HepG2 (cell line): ENCODE measurements at regions not wholly inside any gene's neighbourhood (a gene's known extent, or its start where the extent isn't known, plus 50 kb on each side); places are given as distances from the start of the nearest gene placed in this dataset.

Experiments used
- ATAC-seq: fragments of 200-7000 bp; cut with Tn5 transposase; 3 replicates; pipeline ENCODE4 v1.9.1; 2020; ENCODE audit warnings: mild to moderate bottlenecking, moderate library complexity
- BruUV-seq: library from RNA; stranded (reverse); fragments of 400-500 nt; replicated peaks from 2 replicates; lab custom pipeline; 2021; lab: Mats Ljungman, UMichigan
- CTCF ChIA-PET: fragments of 300-600 bp; formaldehyde crosslinking; extraction: SDS; loops from one replicate; lab custom pipeline; 2021; ENCODE audit warnings: low total read pairs, inconsistent platforms, low intra/inter-chr PET ratio; lab: Yijun Ruan, JAX
- POLR2A ChIA-PET: fragments of 350-600 bp; sonication (Branson Sonifier 250); formaldehyde crosslinking; loops from one replicate; lab custom pipeline; 2020; ENCODE audit warnings: antibody characterized with exemption, inconsistent platforms; lab: Yijun Ruan, JAX
- DNase-seq: peaks from one replicate; pipeline ENCODE4 v3.0.0-alpha.2; 2015; ENCODE audit warnings: low spot score
- FAIRE-seq: peaks from 3 replicates; lab custom pipeline; 2011; peaks lifted over from hg19 to GRCh38; lab: Jason Lieb, UNC
- H2AFZ ChIP-seq: one replicate; pipeline ENCODE4 v1.6.1; 2011; ENCODE audit warnings: low read length, inconsistent platforms
- H3K27ac ChIP-seq: fragments of 300-600 bp; 3 replicates; pipeline ENCODE4 v1.8.0; 2011; ENCODE audit warnings: mixed run types, mild to moderate bottlenecking, mixed read lengths, low read length, inconsistent platforms; ENCODE audit not compliant: insufficient read depth; ENCODE audit errors: extremely low read length
- H3K27me3 ChIP-seq, 2 experiments: fragments of 200-600 bp in 1 of 2; 2 replicates in 1 of 2; 3 replicates in 1 of 2; pipeline versions ENCODE4 v1.6.0 to v1.8.0; 2011; ENCODE audit warnings: low read length in 2 of 2, mild to moderate bottlenecking in 2 of 2, moderate library complexity in 2 of 2, inconsistent platforms in 1 of 2; ENCODE audit not compliant: insufficient read depth in 2 of 2, control insufficient read depth in 1 of 2
- H3K36me3 ChIP-seq, 2 experiments: fragments of 200-600 bp in 1 of 2; replicated peaks in 1 of 2; 2 replicates in 1 of 2; 3 replicates in 1 of 2; pipeline versions ENCODE4 v1.5.1 to v1.8.0; 2011; ENCODE audit warnings: low read length in 2 of 2, inconsistent platforms in 1 of 2; ENCODE audit not compliant: insufficient read depth in 2 of 2, control insufficient read depth in 1 of 2
- H3K4me1 ChIP-seq: 2 replicates; pipeline ENCODE4 v1.5.1; 2012; ENCODE audit warnings: low read length, inconsistent platforms; ENCODE audit not compliant: insufficient read depth
- H3K4me2 ChIP-seq: 2 replicates; pipeline ENCODE4 v1.6.0; 2011; ENCODE audit warnings: low read depth, low read length, inconsistent platforms
- H3K4me3 ChIP-seq, 3 experiments: fragments of 200-600 bp in 1 of 3; sonication (generic), shearing (Covaris generic) in 1 of 3; replicated peaks in 1 of 3; 2 replicates each; pipeline ENCODE4 v1.5.1; 2011 to 2016; ENCODE audit warnings: low read length in 3 of 3, inconsistent platforms in 2 of 3, low read depth in 2 of 3, mild to moderate bottlenecking in 2 of 3, control low read depth in 1 of 3, mixed read lengths in 1 of 3; ENCODE audit not compliant: insufficient read depth in 1 of 3
- H3K79me2 ChIP-seq: one replicate; pipeline ENCODE4 v1.6.1; 2011; ENCODE audit warnings: low read length, inconsistent platforms; ENCODE audit not compliant: insufficient read depth
- H3K9ac ChIP-seq: 2 replicates; pipeline ENCODE4 v1.6.0; 2011; ENCODE audit warnings: mild to moderate bottlenecking, low read depth, low read length, inconsistent platforms; ENCODE audit not compliant: insufficient read depth
- H3K9me3 ChIP-seq: 2 replicates; pipeline ENCODE4 v1.5.1; 2012; ENCODE audit warnings: mild to moderate bottlenecking, low read length
- H4K20me1 ChIP-seq: 2 replicates; pipeline ENCODE4 v1.6.0; 2011; ENCODE audit warnings: inconsistent platforms, mild to moderate bottlenecking, low read length, moderate library complexity; ENCODE audit not compliant: insufficient read depth
- DDIT3 ChIP-seq: sonication (generic); formaldehyde crosslinking; IDR thresholded peaks from 2 replicates; pipeline ENCODE4 v1.4.0; 2020; ENCODE audit warnings: mild to moderate bottlenecking, missing genetic modification reagents
- E2F2 ChIP-seq: sonication (generic); formaldehyde crosslinking; IDR thresholded peaks from 2 replicates; pipeline ENCODE4 v1.4.0; 2020; ENCODE audit warnings: missing genetic modification reagents, borderline replicate concordance
- E2F5 ChIP-seq: sonication (generic); formaldehyde crosslinking; conservative IDR thresholded peaks from 2 replicates; pipeline ENCODE4 v1.4.0; 2020; ENCODE audit warnings: missing genetic modification reagents
- ELF3 ChIP-seq: IDR thresholded peaks from 2 replicates; pipeline ENCODE4 v1.6.1; 2016; ENCODE audit warnings: missing genetic modification reagents, missing compliant biosample characterization
- FOXC1 ChIP-seq: sonication (generic); formaldehyde crosslinking; IDR thresholded peaks from 2 replicates; pipeline ENCODE4 v1.8.0; 2022; ENCODE audit warnings: mild to moderate bottlenecking, missing genetic modification reagents, borderline replicate concordance
- KMT2B ChIP-seq: IDR thresholded peaks from 2 replicates; pipeline ENCODE4 v1.6.1; 2016; ENCODE audit warnings: missing genetic modification reagents, missing compliant biosample characterization
- MTA3 ChIP-seq: sonication (generic); formaldehyde crosslinking; IDR thresholded peaks from 2 replicates; pipeline ENCODE4 v1.4.0; 2020; ENCODE audit warnings: missing genetic modification reagents
- NFE2 ChIP-seq: sonication (generic); formaldehyde crosslinking; IDR thresholded peaks from 2 replicates; pipeline ENCODE4 v1.4.0; 2020; ENCODE audit warnings: missing genetic modification reagents
- NPAS2 ChIP-seq: sonication (generic); formaldehyde crosslinking; IDR thresholded peaks from 2 replicates; pipeline ENCODE4 v1.8.0; 2022; ENCODE audit warnings: mild to moderate bottlenecking, missing genetic modification reagents, borderline replicate concordance
- SP5 ChIP-seq: IDR thresholded peaks from 2 replicates; pipeline ENCODE4 v1.6.1; 2016; ENCODE audit warnings: low read depth, borderline replicate concordance
- U2AF1 ChIP-seq: fragments of 200-400 bp; formaldehyde crosslinking; optimal IDR thresholded peaks from 2 replicates; pipeline ENCODE3; 2017; ENCODE audit warnings: mild to moderate bottlenecking, low read depth, low read length
- ZBTB33 ChIP-seq: sonication (generic); formaldehyde crosslinking; IDR thresholded peaks from 2 replicates; pipeline ENCODE4 v1.4.0; 2020; ENCODE audit warnings: missing genetic modification reagents
- ZNF484 ChIP-seq: sonication (generic); formaldehyde crosslinking; IDR thresholded peaks from 2 replicates; pipeline ENCODE4 v1.5.1; 2020; ENCODE audit warnings: mild to moderate bottlenecking, low read depth, missing genetic modification reagents, borderline replicate concordance
- ZNF550 ChIP-seq: sonication (generic); formaldehyde crosslinking; IDR thresholded peaks from 2 replicates; pipeline ENCODE4 v1.4.0; 2020; ENCODE audit warnings: mild to moderate bottlenecking, missing genetic modification reagents, borderline replicate concordance
- WGBS: methylation state at CpG from one replicate; pipeline ENCODE4 v1.1.6; 2017; ENCODE audit warnings: low lambda C conversion rate; 5-methylcytosine and 5-hydroxymethylcytosine counted together
- in situ Hi-C: cut with HindIII; loops from 2 replicates; pipeline ENCODE4 v1.10.0; 2017; ENCODE audit warnings: low pct_unique_long_range_greater_than_20kb; ENCODE audit not compliant: extremely low pct_ligation_motif_present
- intact Hi-C: fragments of 100-400 bp; cut with micrococcal nuclease; formaldehyde crosslinking; loops from one replicate; pipeline ENCODE4 v1.10.0; 2022; ENCODE audit not compliant: unreplicated experiment

- H3K27me3 ChIP-seq, result peaks cover 10 to 47% of the 10 kb centered on the region in 2 experiments; a peak in 4 of 5 replicates
- CTCF ChIA-PET, result no interaction called here
- ATAC-seq (no peak), DNase-seq (no peak), FAIRE-seq (no peak)
- H3K27ac ChIP-seq, result no peak overlapping the region
- no peak overlapping the region for H3K4me3 ChIP-seq
- H3K79me2 ChIP-seq, result no peaks in the 10 kb centered on the region
- no peak overlapping the region for H2AFZ ChIP-seq
- intact Hi-C loops, result no loop called here
- no peak overlapping the region for H3K4me2 ChIP-seq
- POLR2A ChIA-PET, result no interaction called here
- no TSS peak for BruUV-seq
- H3K9ac ChIP-seq, result no peak overlapping the region
- TF ChIP-seq DDIT3, result no peak
- TF ChIP-seq, all 625 proteins: peak for 0
- H3K9me3 ChIP-seq, result no peaks in the 10 kb centered on the region
- 25% methylated on average over 9 of the region's 9 CpGs for WGBS
- in situ Hi-C loops, result no loop called here
- H4K20me1 ChIP-seq, result no peaks in the 10 kb centered on the region
- no peaks in the 10 kb centered on the region for H3K4me1 ChIP-seq
- H3K36me3 ChIP-seq, result no peaks in the 10 kb centered on the region
These were observed 96.7 kb downstream of the IRF2BPL start for GRCh38 chr14:76931631-76932402.

GRCh38 chr14:76930549-76930948, 98.0 kb downstream of the IRF2BPL start:
- FAIRE-seq (no peak), ATAC-seq (no peak), DNase-seq (no peak)
- CTCF ChIA-PET, result no interaction called here
- Histone ChIP-seq H3K9ac (no peak overlapping the region), H3K4me1 (no peaks in the 10 kb centered on the region), H3K27ac (no peak overlapping the region), H2AFZ (no peak overlapping the region), H3K36me3 (no peaks in the 10 kb centered on the region), H4K20me1 (no peaks in the 10 kb centered on the region), H3K4me3 (no peak overlapping the region), H3K9me3 (no peaks in the 10 kb centered on the region), H3K79me2 (no peaks in the 10 kb centered on the region), H3K4me2 (no peak overlapping the region), H3K27me3 (peaks cover 6 to 41% of the 10 kb centered on the region in 2 experiments; a peak in 4 of 5 replicates)
- in situ Hi-C loops (no loop called here), intact Hi-C loops (no loop called here)
- POLR2A ChIA-PET, result no interaction called here
- BruUV-seq, result no TSS peak
- TF ChIP-seq FOXC1 (no peak), SP5 (CRISPR knock-in tag) (no peak), E2F2 (CRISPR knock-in tag) (no peak), MTA3 (no peak), KMT2B (CRISPR knock-in tag) (no peak), NFE2 (CRISPR knock-in tag) (no peak), ZNF484 (no peak), ELF3 (CRISPR knock-in tag) (no peak), ZNF550 (no peak), E2F5 (CRISPR knock-in tag) (no peak), NPAS2 (CRISPR knock-in tag) (no peak), ZBTB33 (CRISPR knock-in tag) (no peak), U2AF1 (no peak)
- WGBS, result 40% methylated on average over 9 of the region's 9 CpGs
